Activated CD4-positive, alpha-beta T cell treated with anti-CD3 and anti-CD28 coated beads, Interleukin-2, amount 50 U/mL, for 16 hours (primary cell): ENCODE measurements at regions not wholly inside any gene's neighbourhood (a gene's known extent, or its start where the extent isn't known, plus 50 kb on each side); places are given as distances from the start of the nearest gene placed in this dataset.

ENCODE experiments used
- DNase-seq: peaks from one replicate; pipeline ENCODE4 v3.0.0-alpha.2; 2020

GRCh38 chr1:189496768-189497167, 980.9 kb downstream of the BRINP3 start:
- DNase-seq: no peak

- no peak for DNase-seq
Measured at GRCh38 chr1:189499736-189500135, 977.9 kb downstream of the BRINP3 start.

- no peak for DNase-seq
Measured at GRCh38 chr1:189500778-189501177, 976.9 kb downstream of the BRINP3 start.

DNA sequence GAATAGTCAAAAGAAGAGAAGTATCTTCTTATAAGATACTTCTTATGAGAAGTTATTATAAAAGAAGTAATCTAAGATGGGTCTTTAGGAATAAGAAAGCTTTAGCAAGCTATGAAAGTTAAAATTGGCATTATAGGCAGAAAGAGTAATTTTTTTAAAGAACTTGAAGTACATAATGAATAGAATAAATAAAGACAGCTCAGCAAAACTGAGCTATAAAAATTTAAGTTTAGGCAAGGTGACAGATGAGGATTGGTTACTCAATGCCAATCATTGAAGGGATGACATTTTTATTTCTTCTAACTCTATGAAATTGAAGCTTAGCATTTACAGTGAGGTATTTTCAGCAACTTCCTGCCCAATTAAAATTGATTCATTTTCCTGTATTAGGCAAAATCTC, 966.8 kb downstream of the BRINP3 start:
- no peak for DNase-seq

GRCh38 chr1:189513091-189513490, 964.6 kb downstream of the BRINP3 start:
- no peak for DNase-seq

GRCh38 chr1:189522441-189522840, 955.2 kb downstream of the BRINP3 start:
- no peak for DNase-seq

- DNase-seq: no peak
Measured at GRCh38 chr1:189524501-189524900, 953.2 kb downstream of the BRINP3 start.

DNA sequence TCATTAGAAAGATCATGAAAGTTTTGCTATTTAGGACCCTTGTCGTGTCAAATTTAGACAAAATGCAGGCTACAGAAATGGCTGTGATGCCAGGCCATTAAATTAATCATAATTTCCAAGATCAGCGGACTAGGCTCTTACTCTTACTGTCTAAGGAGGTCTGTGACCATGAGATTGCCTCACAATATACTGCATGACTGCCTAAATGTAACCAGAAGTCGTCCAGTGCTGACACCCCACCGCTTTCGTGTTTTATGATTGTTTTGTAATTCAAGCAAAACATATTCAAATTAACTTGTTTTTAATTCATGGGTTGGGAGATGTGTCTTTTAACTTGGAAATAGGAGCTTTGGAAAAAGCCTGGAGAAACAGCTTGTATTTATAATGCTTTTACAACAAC, 947.5 kb downstream of the BRINP3 start:
- DNase-seq: no peak

- DNase-seq: no peak
Measured at GRCh38 chr1:189538271-189538670, 939.4 kb downstream of the BRINP3 start.

GRCh38 chr1:189550498-189550897, 927.2 kb downstream of the BRINP3 start:
- no peak for DNase-seq

- DNase-seq: no peak
Measured at GRCh38 chr1:189563784-189564183, 913.9 kb downstream of the BRINP3 start.

GRCh38 chr1:189567890-189568289, 909.8 kb downstream of the BRINP3 start:
- no peak for DNase-seq

- DNase-seq: no peak
Measured at GRCh38 chr1:189596197-189596596, 881.5 kb downstream of the BRINP3 start.

DNA sequence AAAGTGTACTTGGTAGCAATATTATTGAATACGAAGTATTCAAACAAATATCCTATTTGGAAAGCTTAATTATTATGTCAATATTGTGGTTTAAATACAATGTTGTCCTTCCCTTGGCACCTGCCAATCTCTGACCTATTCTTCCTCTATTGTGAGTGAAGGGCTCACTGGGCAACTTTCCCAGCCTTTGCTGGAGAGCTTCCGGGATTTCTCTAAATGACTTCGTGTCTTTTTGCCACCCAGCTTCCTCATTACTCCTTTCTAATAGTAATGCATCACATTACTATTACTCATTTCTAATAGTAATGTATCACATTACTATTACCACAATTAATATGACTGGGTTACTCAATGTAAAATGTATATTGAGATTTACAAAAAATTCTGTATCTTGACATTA, 880.6 kb downstream of the BRINP3 start:
- DNase-seq: no peak

- no peak for DNase-seq
Measured at GRCh38 chr1:189605226-189605625, 872.4 kb downstream of the BRINP3 start.

GRCh38 chr1:189606047-189606446, 871.6 kb downstream of the BRINP3 start:
- no peak for DNase-seq

DNA sequence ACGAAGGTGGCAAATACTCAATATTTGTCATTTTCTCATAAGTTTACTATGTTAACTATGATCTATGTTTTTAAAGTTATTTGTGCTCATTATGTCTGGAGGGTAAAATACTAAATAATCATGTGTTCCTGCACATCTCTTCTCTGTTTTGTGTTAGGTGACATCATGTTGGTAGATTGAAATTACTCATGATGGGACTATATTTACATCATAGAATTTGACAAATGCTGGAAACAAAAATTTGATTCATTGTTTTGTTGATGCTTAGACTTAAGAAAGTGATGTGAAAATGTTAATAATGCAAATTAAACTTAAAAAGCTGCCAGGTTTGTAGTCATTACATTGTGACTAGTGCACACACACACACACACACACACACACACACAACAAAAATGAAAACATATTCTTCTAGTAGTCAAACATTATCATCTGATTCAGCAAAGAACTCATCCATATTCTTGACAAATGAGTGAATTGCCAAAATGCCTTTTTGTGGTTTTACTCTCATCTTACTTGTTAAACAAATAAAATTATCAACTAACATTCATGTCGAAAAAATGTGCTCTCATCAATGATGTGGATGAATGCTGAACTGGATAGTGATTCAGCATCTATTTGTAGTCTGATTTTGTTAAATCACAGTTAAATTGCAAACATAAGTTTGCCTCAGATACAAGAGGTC, 870.7 kb downstream of the BRINP3 start:
- no peak for DNase-seq

DNA sequence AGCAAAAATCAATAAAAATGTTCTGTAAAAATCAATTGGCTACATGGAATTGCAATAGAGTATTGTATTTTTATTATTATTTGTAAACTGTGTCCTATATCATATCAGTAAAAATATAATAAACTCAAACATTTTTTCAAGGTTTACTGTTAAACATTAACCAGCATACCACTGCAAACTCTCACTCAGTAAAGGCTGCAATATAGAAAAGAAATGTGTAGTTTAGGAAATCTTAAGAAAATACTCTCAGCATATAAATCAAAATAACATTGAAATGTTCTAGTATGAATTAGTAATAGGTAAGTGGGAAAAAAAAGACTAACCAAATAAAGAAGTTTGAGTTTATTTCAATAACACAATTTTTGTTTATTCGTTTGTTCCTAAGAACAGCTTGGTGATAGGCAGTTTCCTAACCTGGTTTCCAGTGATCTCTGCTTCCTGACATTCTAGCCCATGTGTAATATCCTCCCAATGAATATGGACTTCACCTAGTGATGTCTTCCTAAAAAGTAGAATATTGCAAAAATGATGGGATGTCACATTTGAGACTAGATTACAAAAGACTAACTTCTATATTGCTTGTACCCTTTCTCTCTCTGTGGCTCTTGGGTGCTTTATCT, 870.1 kb downstream of the BRINP3 start:
- DNase-seq: no peak

DNA sequence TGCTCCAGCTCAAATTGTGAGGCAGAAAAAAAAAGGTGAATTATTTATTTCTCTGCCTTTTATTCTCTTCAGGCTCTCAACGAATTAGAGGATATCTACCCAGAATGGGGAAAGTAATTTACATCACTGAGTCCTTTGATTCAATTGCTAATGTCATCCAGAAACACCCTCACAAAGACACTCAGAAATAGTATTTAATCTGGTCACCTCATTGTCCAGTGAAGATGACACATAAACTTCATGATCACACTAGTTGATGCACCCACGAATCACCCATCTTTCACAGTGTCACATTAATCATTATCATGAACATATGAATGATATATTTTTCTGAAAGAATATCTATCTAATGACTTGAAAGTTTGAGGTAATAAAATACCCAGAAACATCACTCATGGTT, 868.5 kb downstream of the BRINP3 start:
- no peak for DNase-seq

DNA sequence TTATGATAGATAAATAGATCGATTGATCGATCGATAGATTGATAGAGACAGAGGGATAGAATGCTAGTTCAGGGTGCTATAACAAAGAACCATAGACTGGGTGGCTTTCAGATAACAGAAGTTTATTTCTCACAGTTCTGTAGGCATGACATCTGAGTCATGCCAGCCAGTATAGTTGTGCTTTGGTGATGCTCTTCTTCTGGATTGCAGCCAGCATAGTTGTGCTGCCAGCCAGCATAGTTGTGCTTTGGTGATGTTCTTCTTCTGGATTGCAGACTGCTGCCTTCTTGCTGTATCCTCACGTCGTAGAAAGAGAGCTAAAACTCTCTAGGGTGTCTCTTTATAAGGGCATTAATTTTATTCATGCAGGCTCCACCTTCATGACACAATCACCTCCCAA, 860.8 kb downstream of the BRINP3 start:
- DNase-seq: no peak

DNA sequence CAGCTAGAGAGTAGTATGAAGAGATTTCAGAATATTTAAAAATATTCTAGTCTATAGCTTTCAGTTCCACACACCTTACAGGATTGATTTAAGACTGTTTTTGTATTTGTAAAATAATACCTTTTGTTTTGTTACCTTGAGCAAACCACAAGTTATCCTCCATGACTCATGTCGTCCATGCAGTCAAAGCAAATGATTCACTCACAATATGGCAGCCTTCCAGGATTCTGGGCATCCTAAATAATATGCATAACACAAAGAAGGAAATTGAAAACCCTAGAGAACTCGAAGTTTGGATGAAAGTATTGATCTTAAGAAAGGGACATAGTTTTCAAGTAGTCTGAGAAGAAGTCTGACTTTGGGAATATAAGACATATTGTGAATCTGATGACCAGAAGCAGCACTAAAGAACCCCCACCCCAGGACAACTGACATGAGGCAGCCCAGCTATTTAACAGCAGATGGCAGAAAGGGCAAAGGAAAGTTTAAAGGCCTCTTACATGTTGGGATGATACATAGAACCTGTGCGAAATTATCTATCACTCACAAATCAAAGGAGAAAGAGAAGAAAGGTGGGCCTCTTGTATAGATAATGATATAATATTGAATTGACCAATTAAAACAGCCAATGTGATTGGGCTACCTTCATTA, 857.9 kb downstream of the BRINP3 start:
- no peak for DNase-seq

DNA sequence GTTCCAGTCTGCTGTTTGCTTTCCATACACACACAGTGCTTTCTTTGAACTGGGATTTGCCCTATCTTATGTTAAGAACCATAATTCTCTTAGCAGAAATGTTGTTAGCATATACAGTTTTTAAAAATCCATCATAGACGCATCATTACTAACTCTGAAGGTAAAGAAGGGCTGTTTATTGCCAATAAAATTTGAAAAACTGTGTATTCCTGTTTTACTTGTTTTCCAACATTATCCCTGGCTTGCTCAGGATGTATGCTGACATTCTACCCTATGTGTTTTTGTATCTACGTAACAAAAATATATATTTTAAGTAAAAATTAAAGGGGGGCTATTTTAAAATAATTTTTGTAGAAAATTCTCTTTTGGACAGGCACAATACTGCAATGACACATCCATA, 857.2 kb downstream of the BRINP3 start:
- no peak for DNase-seq

DNA sequence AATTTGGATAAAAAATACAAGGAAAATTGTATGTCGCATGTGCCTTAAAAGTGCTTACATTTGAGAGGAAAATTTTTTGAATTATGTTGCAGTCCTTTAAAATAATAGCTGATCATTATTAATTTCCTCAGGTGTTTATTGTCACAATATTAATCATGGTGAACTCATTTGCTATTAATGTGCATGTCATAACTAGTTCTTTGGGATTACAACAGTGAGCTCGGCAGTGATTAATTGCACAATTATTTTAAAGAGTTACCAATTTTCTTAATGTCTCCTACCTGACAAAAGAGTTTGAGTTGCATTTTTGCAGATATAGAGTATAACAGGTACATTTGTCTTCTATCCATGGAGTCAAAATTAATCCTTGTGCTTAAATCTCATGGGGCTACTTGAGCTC, 854.3 kb downstream of the BRINP3 start:
- DNase-seq: no peak

DNA sequence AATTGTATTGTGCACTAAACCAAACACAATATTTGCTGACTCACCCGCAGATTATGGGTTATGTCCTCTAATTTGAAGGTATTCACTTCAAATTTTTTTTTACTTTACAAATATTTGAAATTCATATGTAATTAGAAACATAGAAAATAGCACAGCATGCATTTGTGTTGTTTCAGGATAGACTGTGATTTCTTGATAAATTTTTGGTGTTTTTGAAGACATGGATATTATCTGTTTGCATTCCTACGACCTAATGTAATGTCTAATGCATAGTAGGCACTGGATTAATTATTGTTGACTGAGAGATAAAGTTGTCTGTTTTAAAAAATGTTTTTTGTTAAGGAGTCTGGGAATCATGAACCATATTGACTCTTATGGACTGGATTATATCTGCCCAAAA, 850.2 kb downstream of the BRINP3 start:
- no peak for DNase-seq

GRCh38 chr1:189628857-189629256, 848.8 kb downstream of the BRINP3 start:
- DNase-seq: no peak
